ENCODE measurements at regions not wholly inside any gene's neighbourhood (a gene's known extent, or its start where the extent isn't known, plus 50 kb on each side); places are given as distances from the start of the nearest gene placed in this dataset.

DNA sequence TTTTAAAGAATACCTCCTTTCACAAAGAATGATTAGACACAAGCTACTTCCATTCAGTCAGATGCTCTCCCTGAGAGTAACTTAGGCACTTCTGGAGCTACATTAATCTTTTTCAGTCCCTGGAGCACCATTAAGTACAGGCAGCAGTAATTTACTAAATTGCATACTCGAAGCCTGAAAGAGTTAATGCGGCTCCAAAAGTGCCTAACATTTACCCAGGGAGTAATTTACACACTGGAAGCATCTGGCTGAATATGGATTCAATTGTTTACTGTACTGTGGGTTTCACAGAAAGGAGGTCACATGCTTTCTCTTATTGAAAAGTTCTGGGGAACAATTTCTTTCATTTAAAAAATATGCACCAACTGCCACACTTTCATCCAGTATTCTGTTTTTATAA lies 260.8 kb upstream of the TENM3 start:
- no peak for DNase-seq (ENCODE audit: extremely low read depth, low read depth)
- H3K4me3 ChIP-seq (replicated peaks; ENCODE audit: low read depth, low read length) = no peak overlapping the region
- TF ChIP-seq, protein P1, sequence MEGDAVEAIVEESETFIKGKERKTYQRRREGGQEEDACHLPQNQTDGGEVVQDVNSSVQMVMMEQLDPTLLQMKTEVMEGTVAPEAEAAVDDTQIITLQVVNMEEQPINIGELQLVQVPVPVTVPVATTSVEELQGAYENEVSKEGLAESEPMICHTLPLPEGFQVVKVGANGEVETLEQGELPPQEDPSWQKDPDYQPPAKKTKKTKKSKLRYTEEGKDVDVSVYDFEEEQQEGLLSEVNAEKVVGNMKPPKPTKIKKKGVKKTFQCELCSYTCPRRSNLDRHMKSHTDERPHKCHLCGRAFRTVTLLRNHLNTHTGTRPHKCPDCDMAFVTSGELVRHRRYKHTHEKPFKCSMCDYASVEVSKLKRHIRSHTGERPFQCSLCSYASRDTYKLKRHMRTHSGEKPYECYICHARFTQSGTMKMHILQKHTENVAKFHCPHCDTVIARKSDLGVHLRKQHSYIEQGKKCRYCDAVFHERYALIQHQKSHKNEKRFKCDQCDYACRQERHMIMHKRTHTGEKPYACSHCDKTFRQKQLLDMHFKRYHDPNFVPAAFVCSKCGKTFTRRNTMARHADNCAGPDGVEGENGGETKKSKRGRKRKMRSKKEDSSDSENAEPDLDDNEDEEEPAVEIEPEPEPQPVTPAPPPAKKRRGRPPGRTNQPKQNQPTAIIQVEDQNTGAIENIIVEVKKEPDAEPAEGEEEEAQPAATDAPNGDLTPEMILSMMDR (IDR thresholded peaks at IDR 0.05; ENCODE audit: low read depth, low read length, missing control alignments) = no peak

DNA sequence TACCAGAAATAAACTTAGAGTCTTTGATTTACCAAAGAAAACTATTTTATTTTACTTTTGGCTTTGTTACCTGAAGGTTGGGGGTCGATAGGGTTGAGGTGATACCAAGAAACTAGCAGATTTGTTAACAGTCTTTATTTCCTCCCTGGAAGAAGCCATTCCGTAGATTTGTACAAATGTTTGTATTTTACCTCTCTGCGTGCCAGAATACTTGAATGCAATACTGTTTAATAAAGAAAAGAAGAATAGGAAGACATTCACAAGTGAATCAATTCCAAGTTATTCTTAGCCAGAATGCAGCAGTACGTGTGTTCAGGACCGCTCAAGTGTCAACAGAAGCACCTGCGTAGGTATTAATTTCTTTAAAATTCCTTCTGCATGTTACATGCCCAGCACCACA lies 260.3 kb upstream of the TENM3 start:
- TF ChIP-seq, protein P1 (IDR thresholded peaks at IDR 0.05; ENCODE audit: low read depth, low read length, missing control alignments) = no peak
- H3K4me3 ChIP-seq (replicated peaks; ENCODE audit: low read depth, low read length) = no peak overlapping the region
- DNase-seq (ENCODE audit: extremely low read depth, low read depth) = no peak

DNA sequence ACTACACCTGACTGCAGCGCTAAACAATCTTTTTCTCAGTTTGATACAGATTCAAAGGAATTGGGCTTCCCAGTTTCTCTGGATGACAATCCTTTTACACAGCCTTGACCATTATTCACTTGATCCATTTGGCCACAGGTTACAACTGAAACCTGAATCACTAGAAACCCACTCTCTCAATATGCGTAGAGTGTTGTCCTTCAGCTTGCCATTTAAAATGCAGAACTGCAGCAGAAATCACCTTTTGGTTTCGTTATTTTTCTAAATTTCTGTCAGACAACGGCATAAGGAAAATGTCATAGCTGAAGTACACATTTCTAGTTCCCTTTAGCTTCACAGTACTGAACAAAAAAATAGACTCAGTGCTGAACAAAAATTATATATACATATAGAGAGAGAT lies 255.8 kb upstream of the TENM3 start:
- no peak overlapping the region for H3K4me3 ChIP-seq (replicated peaks; ENCODE audit: low read depth, low read length)
- TF ChIP-seq, protein P1 (IDR thresholded peaks at IDR 0.05; ENCODE audit: low read depth, low read length, missing control alignments) = no peak
- DNase-seq (ENCODE audit: extremely low read depth, low read depth) = no peak

DNA sequence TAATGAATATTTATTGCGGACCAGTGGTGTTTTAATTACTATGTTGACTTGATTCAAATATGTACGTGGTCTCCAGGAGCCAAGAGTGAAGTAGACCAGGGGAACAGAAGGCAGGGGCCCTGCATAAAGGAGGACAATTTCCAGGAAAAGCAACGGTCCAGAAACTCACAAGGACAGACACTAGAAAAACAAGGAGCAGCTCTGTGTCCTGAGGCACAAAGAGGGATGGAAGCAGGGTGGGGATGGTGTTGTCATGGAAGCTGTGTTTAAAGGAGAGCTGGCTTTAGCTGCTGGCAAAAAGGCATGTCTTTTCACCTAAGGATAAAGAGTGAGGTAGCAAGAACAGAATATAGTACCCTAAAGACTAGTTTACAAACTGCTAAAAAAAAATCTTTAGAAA lies 254.1 kb upstream of the TENM3 start:
- H3K4me3 ChIP-seq (replicated peaks; ENCODE audit: low read depth, low read length) = no peak overlapping the region
- TF ChIP-seq, protein P1 (IDR thresholded peaks at IDR 0.05; ENCODE audit: low read depth, low read length, missing control alignments) = no peak
- DNase-seq (ENCODE audit: extremely low read depth, low read depth) = no peak

DNA sequence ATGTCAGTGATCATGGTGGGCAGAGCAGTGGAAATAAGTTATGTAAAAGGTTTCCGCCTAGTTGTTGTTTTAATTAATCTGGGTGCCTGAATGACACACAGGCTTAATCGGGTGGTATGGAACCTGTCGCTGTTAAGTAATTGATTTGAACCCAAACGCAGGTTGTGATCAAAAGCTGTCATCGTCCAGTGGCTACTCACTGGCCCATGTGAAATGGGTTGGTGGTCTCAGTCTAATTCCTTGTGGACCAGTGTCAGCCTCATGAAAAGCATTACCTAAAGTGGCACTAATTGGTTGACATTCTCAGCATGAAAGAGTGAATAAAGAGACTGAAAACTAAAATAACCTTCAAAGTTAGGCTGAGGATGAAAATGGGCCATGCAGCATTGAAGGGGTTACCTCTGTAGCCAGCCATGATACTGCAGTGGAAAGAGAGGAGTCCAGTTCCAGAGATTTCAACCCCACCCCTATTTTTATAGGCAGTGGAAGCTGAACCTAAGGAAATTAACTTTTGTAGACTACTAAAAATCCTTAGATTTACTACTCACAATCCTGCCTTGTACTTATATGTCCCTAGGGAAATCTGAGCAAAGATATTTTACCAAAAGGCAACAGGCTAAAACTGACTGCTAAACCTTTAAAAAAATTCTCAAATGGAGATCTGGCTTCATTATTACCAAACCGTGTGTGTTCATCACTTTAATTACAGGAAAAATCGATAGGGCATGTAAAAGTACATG lies 251.7 kb upstream of the TENM3 start:
- TF ChIP-seq, protein P1 (IDR thresholded peaks at IDR 0.05; ENCODE audit: low read depth, low read length, missing control alignments) = no peak
- DNase-seq (ENCODE audit: extremely low read depth, low read depth) = no peak
- no peak overlapping the region for H3K4me3 ChIP-seq (replicated peaks; ENCODE audit: low read depth, low read length)

DNA sequence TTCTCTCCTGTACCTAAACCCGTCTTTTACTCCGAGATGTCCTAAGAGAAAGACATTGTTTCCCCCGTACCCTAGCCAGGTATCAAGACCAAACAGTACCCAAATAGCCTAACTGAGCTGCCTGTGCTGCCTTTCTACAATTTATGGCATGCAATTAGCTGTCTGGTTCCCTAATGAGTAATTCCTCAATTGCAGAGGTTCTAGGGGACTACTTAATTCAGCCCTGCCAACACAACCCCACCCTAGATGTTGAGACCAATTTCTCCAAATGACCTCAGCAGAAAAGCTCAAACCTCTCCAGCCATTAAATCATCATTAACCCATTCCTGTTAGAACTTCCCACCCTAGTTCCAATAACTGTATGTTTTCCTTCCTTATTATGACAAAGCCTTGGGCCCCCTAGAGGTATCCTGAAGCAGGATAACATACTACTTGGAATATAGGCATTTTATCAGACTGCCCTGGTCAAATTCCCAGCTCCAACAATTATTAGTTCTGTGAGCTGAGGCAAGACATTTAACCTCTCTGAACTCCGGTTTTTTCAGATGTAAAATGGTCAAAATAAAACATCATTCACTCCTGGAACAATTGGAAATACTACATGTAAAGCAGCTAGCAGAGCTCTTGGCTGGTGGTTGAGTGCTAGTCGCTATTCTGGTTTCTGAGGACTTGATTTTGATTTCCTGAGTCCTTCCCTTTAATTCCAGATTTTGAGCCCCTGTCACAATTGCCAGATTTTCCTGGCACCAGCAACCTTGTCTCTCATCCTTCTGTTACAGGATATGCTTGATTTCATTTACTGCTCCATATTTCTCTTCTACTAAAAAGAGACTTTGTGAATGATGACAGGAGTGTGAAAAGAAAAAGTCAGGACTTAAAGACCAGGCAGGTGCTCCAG lies 244.6 kb upstream of the TENM3 start:
- no peak for DNase-seq (ENCODE audit: extremely low read depth, low read depth)
- TF ChIP-seq, protein P1 (IDR thresholded peaks at IDR 0.05; ENCODE audit: low read depth, low read length, missing control alignments) = no peak
- H3K4me3 ChIP-seq (replicated peaks; ENCODE audit: low read depth, low read length) = no peak overlapping the region

Data from HFF-Myc (cell line).